Liver (tissue), 8 donors: ENCODE measurements at regions not wholly inside any gene's neighbourhood (a gene's known extent, or its start where the extent isn't known, plus 50 kb on each side); places are given as distances from the start of the nearest gene placed in this dataset.

Experiments
- DNase-seq: peaks from one replicate; pipeline ENCODE4 v3.0.0-alpha.2; 2017; ENCODE audit warnings: low spot score
- H3K27ac ChIP-seq, 2 donors: one replicate each; pipeline ENCODE4 v1.7.0; 2013; ENCODE audit warnings: inconsistent platforms in 2 of 2, low read length in 2 of 2, control low read depth in 1 of 2, low read depth in 1 of 2, mild to moderate bottlenecking in 1 of 2
- H3K27me3 ChIP-seq, 4 donors: one replicate each; pipeline versions ENCODE4 v1.6.1 to v1.7.0; 2013; ENCODE audit warnings: low read length in 3 of 4, inconsistent platforms in 1 of 4, mild to moderate bottlenecking in 1 of 4, moderate library complexity in 1 of 4; ENCODE audit not compliant: control insufficient read depth in 4 of 4, insufficient read depth in 4 of 4
- H3K36me3 ChIP-seq, 4 donors: one replicate each; pipeline versions ENCODE4 v1.6.1 to v1.7.0; 2013; ENCODE audit warnings: low read length in 3 of 4, mild to moderate bottlenecking in 3 of 4, low read depth in 1 of 4, moderate library complexity in 1 of 4; ENCODE audit not compliant: control insufficient read depth in 4 of 4, insufficient read depth in 3 of 4
- H3K4me1 ChIP-seq, 4 donors: one replicate each; pipeline versions ENCODE4 v1.6.1 to v1.7.0; 2013; ENCODE audit warnings: low read length in 3 of 4, mild to moderate bottlenecking in 3 of 4, moderate library complexity in 1 of 4; ENCODE audit not compliant: control insufficient read depth in 4 of 4, insufficient read depth in 4 of 4
- H3K4me3 ChIP-seq, 3 donors: one replicate each; pipeline versions ENCODE4 v1.6.1 to v1.7.0; 2013; ENCODE audit warnings: low read length in 3 of 3, control low read depth in 1 of 3, low read depth in 1 of 3, mild to moderate bottlenecking in 1 of 3
- H3K9ac ChIP-seq, 2 donors: one replicate each; pipeline ENCODE4 v1.7.0; 2013; ENCODE audit warnings: low read length in 2 of 2, mild to moderate bottlenecking in 2 of 2, moderate library complexity in 2 of 2, control low read depth in 1 of 2, low read depth in 1 of 2
- H3K9me3 ChIP-seq, 4 donors: one replicate each; pipeline versions ENCODE4 v1.6.1 to v1.7.0; 2013; ENCODE audit warnings: low read length in 3 of 4; ENCODE audit not compliant: control insufficient read depth in 4 of 4
- ATF3 ChIP-seq: IDR thresholded peaks from 2 replicates; pipeline ENCODE4 v1.6.1; 2016; ENCODE audit warnings: antibody characterized with exemption
- CTCF ChIP-seq: fragments of 150-350 bp; IDR thresholded peaks from 2 replicates; pipeline ENCODE4 v1.5.1; 2017; ENCODE audit warnings: improper control_type of control experiment, low read depth, low read length; ENCODE audit not compliant: missing input control
- EGR1 ChIP-seq, 2 donors: IDR thresholded peaks; 2 replicates each; pipeline ENCODE4 v1.6.1; 2016 to 2018; ENCODE audit warnings: antibody characterized with exemption in 2 of 2, low read depth in 2 of 2
- FOXA1 ChIP-seq: IDR thresholded peaks from 2 replicates; pipeline ENCODE4 v1.6.1; 2016; ENCODE audit warnings: antibody characterized with exemption
- FOXA2 ChIP-seq: IDR thresholded peaks from 2 replicates; pipeline ENCODE4 v1.6.1; 2016; ENCODE audit warnings: antibody characterized with exemption
- GABPA ChIP-seq, 2 donors: IDR thresholded peaks in 1 of 2; conservative IDR thresholded peaks in 1 of 2; 2 replicates each; pipeline ENCODE4 v1.6.1; 2016; ENCODE audit warnings: antibody characterized with exemption in 2 of 2, mild to moderate bottlenecking in 1 of 2, moderate library complexity in 1 of 2
- HNF4A ChIP-seq, 2 donors: conservative IDR thresholded peaks; 2 replicates each; pipeline ENCODE4 v1.6.1; 2016; ENCODE audit warnings: antibody characterized with exemption in 2 of 2, mild to moderate bottlenecking in 2 of 2
- HNF4G ChIP-seq: IDR thresholded peaks from 2 replicates; pipeline ENCODE4 v1.6.1; 2016; ENCODE audit warnings: antibody characterized with exemption
- JUND ChIP-seq, 2 donors: IDR thresholded peaks; 2 replicates each; pipeline ENCODE4 v1.6.1; 2016; ENCODE audit warnings: antibody characterized with exemption in 2 of 2
- NR2F2 ChIP-seq: IDR thresholded peaks from 2 replicates; pipeline ENCODE4 v1.6.1; 2016; ENCODE audit warnings: antibody characterized with exemption
- RAD21 ChIP-seq, 2 donors: IDR thresholded peaks; 2 replicates each; pipeline ENCODE4 v1.6.1; 2016; ENCODE audit warnings: antibody characterized with exemption in 2 of 2, mild to moderate bottlenecking in 2 of 2
- REST ChIP-seq: IDR thresholded peaks from 2 replicates; pipeline ENCODE4 v1.6.1; 2016; ENCODE audit warnings: antibody characterized with exemption, mild to moderate bottlenecking
- RXRA ChIP-seq, 2 donors: IDR thresholded peaks; 2 replicates each; pipeline ENCODE4 v1.6.1; 2017 to 2018; ENCODE audit warnings: antibody characterized with exemption in 2 of 2, mild to moderate bottlenecking in 1 of 2
- SP1 ChIP-seq: IDR thresholded peaks from 2 replicates; pipeline ENCODE4 v1.6.1; 2018; ENCODE audit warnings: antibody characterized with exemption, mild to moderate bottlenecking
- TAF1 ChIP-seq: conservative IDR thresholded peaks from 2 replicates; pipeline ENCODE4 v1.6.1; 2016; ENCODE audit warnings: antibody characterized with exemption, mild to moderate bottlenecking
- YY1 ChIP-seq: IDR thresholded peaks from 2 replicates; pipeline ENCODE4 v1.6.1; 2016; ENCODE audit warnings: antibody characterized with exemption, mild to moderate bottlenecking
- ZBTB33 ChIP-seq: IDR thresholded peaks from 2 replicates; pipeline ENCODE4 v1.6.1; 2016; ENCODE audit warnings: antibody characterized with exemption
- WGBS: extraction: QIAGEN DNeasy Blood & Tissue Kit; methylation state at CpG from one replicate; pipeline ENCODE4 v1.1.7; 2013; 5-methylcytosine and 5-hydroxymethylcytosine counted together
- donor health status: healthy.
- donor health status: healthy.
- donor health status: healthy.
- donor health status: healthy.
- donor health status: healthy.

GRCh38 chr1:53378061-53378460 lies 50.2 kb upstream of the LRP8 start:
- no peak for DNase-seq
- Histone ChIP-seq H3K9ac (no peak overlapping the region), H3K36me3 (no peaks in the 10 kb centered on the region), H3K9me3 (no peaks in the 10 kb centered on the region), H3K4me3 (no peak overlapping the region), H3K27ac (no peak overlapping the region), H3K27me3 (no peaks in the 10 kb centered on the region), H3K4me1 (no peaks in the 10 kb centered on the region)
- TF ChIP-seq JUND (IDR thresholded peaks at IDR 0.05), result no peak
- no peak for TF ChIP-seq RAD21 (IDR thresholded peaks at IDR 0.05)
- no peak for TF ChIP-seq CTCF
- TF ChIP-seq RXRA (IDR thresholded peaks at IDR 0.05), result no peak
- 82% methylated on average over 5 of the region's 5 CpGs for WGBS

GRCh38 chr1:53378932-53379661 lies 51.2 kb upstream of the LRP8 start:
- H3K9ac ChIP-seq, result no peak overlapping the region
- no peaks in the 10 kb centered on the region for H3K27me3 ChIP-seq
- no peaks in the 10 kb centered on the region for H3K4me1 ChIP-seq
- no peak overlapping the region for H3K27ac ChIP-seq
- no peak overlapping the region for H3K4me3 ChIP-seq
- no peak for TF ChIP-seq EGR1 (IDR thresholded peaks at IDR 0.05; ENCODE audit: low read depth in 2 of 2)
- no peak for TF ChIP-seq CTCF
- no peak for TF ChIP-seq NR2F2
- no peak for TF ChIP-seq REST
- TF ChIP-seq TAF1, result no peak
- TF ChIP-seq SP1, result no peak
- TF ChIP-seq YY1, result no peak
- no peak for TF ChIP-seq ZBTB33
- TF ChIP-seq ATF3, result no peak
- TF ChIP-seq RAD21 (IDR thresholded peaks at IDR 0.05), result no peak
- no peak for TF ChIP-seq FOXA2
- TF ChIP-seq FOXA1, result no peak
- TF ChIP-seq HNF4A (conservative IDR thresholded peaks at IDR 0.05), result no peak
- TF ChIP-seq RXRA (IDR thresholded peaks at IDR 0.05), result no peak
- TF ChIP-seq HNF4G, result no peak
- TF ChIP-seq GABPA (IDR thresholded peaks at IDR 0.05 in 1 of 2, conservative IDR thresholded peaks at IDR 0.05 in 1 of 2), result no peak
- no peaks in the 10 kb centered on the region for H3K36me3 ChIP-seq
- 93% methylated on average over 11 of the region's 11 CpGs for WGBS
- no peak for DNase-seq
- H3K9me3 ChIP-seq, result no peaks in the 10 kb centered on the region
